ENCODE measurements at regions not wholly inside any gene's neighbourhood (a gene's known extent, or its start where the extent isn't known, plus 50 kb on each side); places are given as distances from the start of the nearest gene placed in this dataset.
"Not testable (repeated sequence)": the region's sequence is repeated elsewhere in the genome, so short reads cannot be mapped to it uniquely, and the experiment has no call there.

- DNase-seq (ENCODE audit: low read depth): no peak
- TF ChIP-seq CTCF (conservative IDR thresholded peaks at IDR 0.05; ENCODE audit: low read depth, low read length): no peak
- H3K4me3 ChIP-seq (ENCODE audit: low read length): no peak overlapping the region
These were observed 51.2 kb upstream of the LBX1 start for GRCh38 chr10:101280511-101280910.

- DNase-seq (ENCODE audit: low read depth); H3K4me3 ChIP-seq (ENCODE audit: low read length): not testable (repeated sequence)
These were observed 51.7 kb upstream of the LBX1 start for GRCh38 chr10:101280921-101281320.

GRCh38 chr10:101282947-101283346 lies 53.7 kb upstream of the LBX1 start:
- no peak for TF ChIP-seq CTCF (conservative IDR thresholded peaks at IDR 0.05; ENCODE audit: low read depth, low read length)
- DNase-seq (ENCODE audit: low read depth): no peak
- H3K4me3 ChIP-seq (ENCODE audit: low read length): no peak overlapping the region

- no peak for TF ChIP-seq CTCF (conservative IDR thresholded peaks at IDR 0.05; ENCODE audit: low read depth, low read length)
- no peak overlapping the region for H3K4me3 ChIP-seq (ENCODE audit: low read length)
- DNase-seq (ENCODE audit: low read depth): no peak
These were observed 54.5 kb upstream of the LBX1 start for GRCh38 chr10:101283762-101284100.

GRCh38 chr10:101284101-101284743 lies 55.0 kb upstream of the LBX1 start:
- no peak for TF ChIP-seq CTCF (conservative IDR thresholded peaks at IDR 0.05; ENCODE audit: low read depth, low read length)
- DNase-seq (ENCODE audit: low read depth): no peak
- no peak overlapping the region for H3K4me3 ChIP-seq (ENCODE audit: low read length)

- DNase-seq (ENCODE audit: low read depth): no peak
- no peak for TF ChIP-seq CTCF (conservative IDR thresholded peaks at IDR 0.05; ENCODE audit: low read depth, low read length)
- H3K4me3 ChIP-seq (ENCODE audit: low read length): no peak overlapping the region
These were observed 55.6 kb upstream of the LBX1 start for GRCh38 chr10:101284744-101285463.

GRCh38 chr10:101285519-101286070 lies 56.3 kb upstream of the LBX1 start:
- TF ChIP-seq CTCF (conservative IDR thresholded peaks at IDR 0.05; ENCODE audit: low read depth, low read length): no peak
- no peak overlapping the region for H3K4me3 ChIP-seq (ENCODE audit: low read length)
- no peak for DNase-seq (ENCODE audit: low read depth)
